SK-MEL-5 (cell line): ENCODE measurements at regions not wholly inside any gene's neighbourhood (a gene's known extent, or its start where the extent isn't known, plus 50 kb on each side); places are given as distances from the start of the nearest gene placed in this dataset.
"Not testable (repeated sequence)": the region's sequence is repeated elsewhere in the genome, so short reads cannot be mapped to it uniquely, and the experiment has no call there.

ENCODE experiments used
- DNase-seq: peaks from one replicate; pipeline ENCODE4 v3.0.0-alpha.2; 2016; ENCODE audit warnings: low read depth, low spot score
- in situ Hi-C: cut with HindIII; loops from 2 replicates; pipeline ENCODE4 v1.10.0; 2016; ENCODE audit warnings: low sequenced_read_pairs, high pct_unique_total_duplicates, low pct_unique_long_range_greater_than_20kb

GRCh38 chr13:79995334-79995733 lies 345.6 kb downstream of the SPRY2 start:
- in situ Hi-C loops: no loop called here
- no peak for DNase-seq

GRCh38 chr13:79992111-79992510 lies 348.8 kb downstream of the SPRY2 start:
- in situ Hi-C loops: no loop called here
- no peak for DNase-seq

- no peak for DNase-seq
- in situ Hi-C loops: no loop called here
Measured at GRCh38 chr13:79990048-79990447, 350.9 kb downstream of the SPRY2 start.

- DNase-seq: no peak
- in situ Hi-C loops: no loop called here
Measured at GRCh38 chr13:79989217-79989661, 351.7 kb downstream of the SPRY2 start.

GRCh38 chr13:79988573-79988972 lies 352.4 kb downstream of the SPRY2 start:
- no peak for DNase-seq
- in situ Hi-C loops: no loop called here

GRCh38 chr13:79987761-79988160 lies 353.2 kb downstream of the SPRY2 start:
- in situ Hi-C loops: no loop called here

GRCh38 chr13:79987323-79987722 lies 353.6 kb downstream of the SPRY2 start:
- in situ Hi-C loops: no loop called here
- no peak for DNase-seq

More at GRCh38 chr13:79987761-79988160, 353.2 kb downstream of the SPRY2 start:
- DNase-seq: no peak

GRCh38 chr13:79986890-79987289 lies 354.0 kb downstream of the SPRY2 start:
- DNase-seq: no peak
- in situ Hi-C loops: no loop called here

- DNase-seq, in situ Hi-C loops: not testable (repeated sequence)
Measured at GRCh38 chr13:79974935-79975650, 365.8 kb downstream of the SPRY2 start.

GRCh38 chr13:79973533-79973963 lies 367.4 kb downstream of the SPRY2 start:
- DNase-seq: peak; percentile 44
- in situ Hi-C loops: no loop called here

GRCh38 chr13:79972066-79972569 lies 368.8 kb downstream of the SPRY2 start:
- no peak for DNase-seq
- in situ Hi-C loops: no loop called here

GRCh38 chr13:79966493-79966895 lies 374.4 kb downstream of the SPRY2 start:
- in situ Hi-C loops: no loop called here
- no peak for DNase-seq

- in situ Hi-C loops: no loop called here
Measured at GRCh38 chr13:79966059-79966458, 374.9 kb downstream of the SPRY2 start.

GRCh38 chr13:79946556-79946955 lies 394.4 kb downstream of the SPRY2 start:
- DNase-seq: no peak
- in situ Hi-C loops: loop anchor here (25.0 kb wide), 1 partner anchor 159 kb away; no protein-coding TSS in a partner anchor

More at GRCh38 chr13:79966059-79966458, 374.9 kb downstream of the SPRY2 start:
- DNase-seq: no peak

GRCh38 chr13:79943346-79944023 lies 397.4 kb downstream of the SPRY2 start:
- in situ Hi-C loops: loop anchor here (25.0 kb wide), 1 partner anchor 156 kb away; no protein-coding TSS in a partner anchor

GRCh38 chr13:79941752-79942151 lies 399.2 kb downstream of the SPRY2 start:
- in situ Hi-C loops: loop anchor here (25.0 kb wide), 1 partner anchor 154 kb away; no protein-coding TSS in a partner anchor
- DNase-seq: no peak

More at GRCh38 chr13:79943346-79944023, 397.4 kb downstream of the SPRY2 start:
- DNase-seq: no peak

GRCh38 chr13:79939689-79940088 lies 401.2 kb downstream of the SPRY2 start:
- DNase-seq: peak; percentile 24
- in situ Hi-C loops: loop anchor here (25.0 kb wide), 1 partner anchor 152 kb away; no protein-coding TSS in a partner anchor

GRCh38 chr13:79937771-79938216 lies 403.1 kb downstream of the SPRY2 start:
- peak; percentile 97 for DNase-seq
- in situ Hi-C loops: loop anchor here (25.0 kb wide), 1 partner anchor 150 kb away; no protein-coding TSS in a partner anchor
